Sigmoid colon (tissue), 6 donors: ENCODE measurements at regions not wholly inside any gene's neighbourhood (a gene's known extent, or its start where the extent isn't known, plus 50 kb on each side); places are given as distances from the start of the nearest gene placed in this dataset.

ENCODE experiments used
- DNase-seq: peaks from one replicate; pipeline ENCODE4 v3.0.0-alpha.2; 2019
- H3K27ac ChIP-seq, 4 donors: fragments of 200-600 bp; sonication (generic); one replicate each; pipeline ENCODE4 v1.5.1; 2016 to 2019; ENCODE audit warnings: mild to moderate bottlenecking in 1 of 4
- H3K27me3 ChIP-seq, 3 donors: fragments of 200-600 bp; sonication (generic); one replicate each; pipeline ENCODE4 v1.5.1; 2019; ENCODE audit warnings: mild to moderate bottlenecking in 1 of 3
- H3K36me3 ChIP-seq, 4 donors: fragments of 200-600 bp; sonication (generic); one replicate each; pipeline ENCODE4 v1.5.1; 2016 to 2019
- H3K4me1 ChIP-seq, 4 donors: fragments of 200-600 bp; sonication (generic); one replicate each; pipeline ENCODE4 v1.5.1; 2017 to 2019
- H3K4me3 ChIP-seq, 4 donors: fragments of 200-600 bp; sonication (generic); one replicate each; pipeline ENCODE4 v1.5.1; 2017 to 2019; ENCODE audit warnings: mild to moderate bottlenecking in 2 of 4, moderate library complexity in 1 of 4
- H3K9me3 ChIP-seq, 4 donors: fragments of 200-600 bp in 3 of 4; sonication (generic) in 3 of 4; one replicate each; pipeline versions ENCODE4 v1.5.1 to v1.6.1; 2013 to 2019
- EP300 ChIP-seq, 4 donors: sonication (generic); formaldehyde crosslinking; IDR thresholded peaks; one replicate each; pipeline ENCODE4 v1.6.1; 2017; ENCODE audit warnings: antibody characterized with exemption in 4 of 4
- POLR2A ChIP-seq, 2 donors: fragments of 450-650 bp; IDR thresholded peaks; one replicate each; pipeline ENCODE4 v1.6.1; 2016; ENCODE audit warnings: antibody characterized with exemption in 2 of 2, mild to moderate bottlenecking in 2 of 2, moderate library complexity in 2 of 2
- POLR2AphosphoS5 ChIP-seq, 4 donors: sonication (generic); formaldehyde crosslinking; IDR thresholded peaks; one replicate each; pipeline ENCODE4 v1.6.1; 2017; ENCODE audit warnings: antibody characterized with exemption in 4 of 4
- WGBS, 2 donors: extraction: QIAGEN DNeasy Blood & Tissue Kit; methylation state at CpG; one replicate each; pipeline ENCODE4 v1.1.7; 2013; 5-methylcytosine and 5-hydroxymethylcytosine counted together
- intact Hi-C: fragments of 100-400 bp; cut with DNase I; formaldehyde crosslinking; loops from one replicate; pipeline ENCODE4 v1.15.1; 2023
- TF ChIP-seq, protein P1 (sequence below), 4 experiments: fragments of 450-650 bp in 3 of 4; fragments of 200-600 bp in 1 of 4; IDR thresholded peaks; one replicate each; pipeline ENCODE4 v1.5.1; 2016 to 2019; ENCODE audit warnings: antibody characterized with exemption in 4 of 4, mild to moderate bottlenecking in 3 of 4, moderate library complexity in 2 of 4
- donor health status: healthy with polysubstance abuse.
- donor health status: healthy.

DNA sequence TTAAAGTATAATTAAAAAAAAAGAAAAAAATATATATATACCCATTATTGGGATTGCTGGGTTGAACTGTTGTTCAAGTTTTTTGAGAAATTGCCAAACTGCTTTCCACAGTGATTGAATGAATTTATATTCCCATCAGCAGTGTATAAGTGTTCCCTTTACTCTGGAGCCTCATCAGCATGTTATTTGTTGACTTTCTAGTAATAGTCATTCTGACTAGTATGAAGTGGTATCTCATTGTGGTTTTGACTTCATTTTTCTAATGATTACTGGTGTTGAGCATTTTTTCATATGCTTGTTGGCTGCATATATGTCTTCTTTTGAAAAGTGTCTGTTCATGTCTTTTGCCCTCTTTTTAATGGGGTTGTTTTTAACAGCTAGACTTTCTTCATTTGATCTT lies 1260.8 kb upstream of the GJE1 start:
- intact Hi-C loops: no loop called here
- TF ChIP-seq EP300 (IDR thresholded peaks at IDR 0.05) (no peak), POLR2AphosphoS5 (IDR thresholded peaks at IDR 0.05) (no peak), POLR2A (IDR thresholded peaks at IDR 0.05) (no peak)
- TF ChIP-seq, protein P1, sequence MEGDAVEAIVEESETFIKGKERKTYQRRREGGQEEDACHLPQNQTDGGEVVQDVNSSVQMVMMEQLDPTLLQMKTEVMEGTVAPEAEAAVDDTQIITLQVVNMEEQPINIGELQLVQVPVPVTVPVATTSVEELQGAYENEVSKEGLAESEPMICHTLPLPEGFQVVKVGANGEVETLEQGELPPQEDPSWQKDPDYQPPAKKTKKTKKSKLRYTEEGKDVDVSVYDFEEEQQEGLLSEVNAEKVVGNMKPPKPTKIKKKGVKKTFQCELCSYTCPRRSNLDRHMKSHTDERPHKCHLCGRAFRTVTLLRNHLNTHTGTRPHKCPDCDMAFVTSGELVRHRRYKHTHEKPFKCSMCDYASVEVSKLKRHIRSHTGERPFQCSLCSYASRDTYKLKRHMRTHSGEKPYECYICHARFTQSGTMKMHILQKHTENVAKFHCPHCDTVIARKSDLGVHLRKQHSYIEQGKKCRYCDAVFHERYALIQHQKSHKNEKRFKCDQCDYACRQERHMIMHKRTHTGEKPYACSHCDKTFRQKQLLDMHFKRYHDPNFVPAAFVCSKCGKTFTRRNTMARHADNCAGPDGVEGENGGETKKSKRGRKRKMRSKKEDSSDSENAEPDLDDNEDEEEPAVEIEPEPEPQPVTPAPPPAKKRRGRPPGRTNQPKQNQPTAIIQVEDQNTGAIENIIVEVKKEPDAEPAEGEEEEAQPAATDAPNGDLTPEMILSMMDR (IDR thresholded peaks at IDR 0.05): no peak
- DNase-seq: no peak

GRCh38 chr6:140867336-140867735 lies 1265.4 kb upstream of the GJE1 start:
- DNase-seq: no peak
- Histone ChIP-seq H3K9me3 (no peaks in the 10 kb centered on the region), H3K4me1 (no peaks in the 10 kb centered on the region), H3K27me3 (no peaks in the 10 kb centered on the region), H3K4me3 (no peak overlapping the region), H3K36me3 (no peaks in the 10 kb centered on the region), H3K27ac (no peak overlapping the region)
- TF ChIP-seq, protein P1 (IDR thresholded peaks at IDR 0.05): no peak
- intact Hi-C loops: no loop called here

More for the DNA sequence above, 1260.8 kb upstream of the GJE1 start:
- H3K27me3 ChIP-seq: no peaks in the 10 kb centered on the region
- no peaks in the 10 kb centered on the region for H3K4me1 ChIP-seq
- no peaks in the 10 kb centered on the region for H3K36me3 ChIP-seq
- peaks cover 0 to 3% (median 0%) of the 10 kb centered on the region in 4 donors for H3K9me3 ChIP-seq
- no peak overlapping the region for H3K27ac ChIP-seq
- no peak overlapping the region for H3K4me3 ChIP-seq

DNA sequence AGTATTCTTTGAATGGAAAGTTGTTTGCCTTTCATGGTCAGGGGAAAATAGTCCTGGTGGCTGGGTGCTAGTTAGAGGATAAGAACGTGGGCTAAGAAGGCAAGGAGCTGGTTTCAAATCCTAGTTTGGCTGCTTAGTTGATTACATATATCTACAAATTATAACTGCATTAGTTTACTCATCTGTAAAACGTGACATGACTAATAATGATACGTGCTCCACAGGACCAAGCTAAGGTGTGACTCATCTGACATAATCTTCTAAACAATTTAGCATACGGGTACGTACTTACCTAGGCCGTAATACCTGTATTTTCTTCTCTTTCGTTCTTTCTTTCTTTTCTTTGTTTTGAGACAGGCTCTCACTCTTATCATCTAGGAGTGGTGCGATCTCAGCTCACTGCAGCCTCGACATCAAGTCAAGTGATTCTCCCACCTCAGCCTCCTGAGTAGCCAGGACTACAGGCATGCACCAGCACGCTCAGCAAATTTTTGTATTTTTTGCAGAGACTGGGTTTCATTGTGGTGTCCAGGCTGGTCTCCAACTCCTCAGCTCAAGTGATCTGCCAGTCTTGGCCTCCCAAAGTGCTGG lies 1274.2 kb upstream of the GJE1 start:
- intact Hi-C loops: no loop called here
- TF ChIP-seq, protein P1 (IDR thresholded peaks at IDR 0.05): no peak
- TF ChIP-seq POLR2A (IDR thresholded peaks at IDR 0.05) (no peak), EP300 (IDR thresholded peaks at IDR 0.05) (no peak), POLR2AphosphoS5 (IDR thresholded peaks at IDR 0.05) (no peak)
- H3K27ac ChIP-seq: peak overlapping the region in 3 of 4 donors; percentile 10 to 42 (median 34)
- no peaks in the 10 kb centered on the region for H3K27me3 ChIP-seq
- no peaks in the 10 kb centered on the region for H3K9me3 ChIP-seq
- no peak for DNase-seq
- no peak overlapping the region for H3K4me3 ChIP-seq
- WGBS, 2 donors: 81 to 82% methylated on average over 10 of the region's 10 CpGs
- peaks cover 0 to 29% (median 15%) of the 10 kb centered on the region in 4 donors for H3K4me1 ChIP-seq
- H3K36me3 ChIP-seq: no peaks in the 10 kb centered on the region

DNA sequence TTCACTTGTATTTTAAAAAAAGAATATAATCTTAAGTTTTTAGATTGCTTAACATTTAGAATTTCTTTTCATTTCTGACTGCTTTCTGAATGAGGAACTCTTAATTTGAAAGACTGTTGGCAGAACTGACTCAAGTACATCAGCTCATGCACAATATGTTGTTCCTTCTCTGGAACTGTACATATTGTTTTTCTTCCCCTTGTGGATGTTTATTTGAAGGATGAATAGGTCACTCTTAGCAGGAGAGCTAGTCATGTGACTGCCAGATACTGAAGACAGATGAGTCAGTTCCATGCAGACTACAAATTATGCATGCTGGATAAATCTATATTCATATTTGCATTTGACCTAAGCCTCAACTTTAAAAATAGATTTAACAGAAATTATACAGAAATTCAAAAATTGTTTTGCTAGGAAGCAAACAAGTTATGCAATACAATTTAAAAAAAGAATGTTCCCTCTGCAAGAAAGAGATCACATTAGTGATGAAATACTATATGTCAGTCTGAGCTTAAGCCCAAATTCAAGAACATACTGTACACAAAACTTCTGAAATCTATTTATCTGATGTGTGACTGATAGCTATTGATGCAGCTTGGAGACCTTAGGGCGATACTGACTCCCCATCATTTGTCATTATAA lies 1274.9 kb upstream of the GJE1 start:
- intact Hi-C loops: no loop called here
- Histone ChIP-seq H3K36me3 (no peaks in the 10 kb centered on the region), H3K9me3 (no peaks in the 10 kb centered on the region), H3K4me3 (no peak overlapping the region), H3K27ac (peak overlapping the region; percentile 10 to 42 (median 33)), H3K4me1 (peaks cover 0 to 31% (median 15%) of the 10 kb centered on the region in 4 donors), H3K27me3 (no peaks in the 10 kb centered on the region)
- TF ChIP-seq EP300 (IDR thresholded peaks at IDR 0.05) (peak in 3 of 4 donors; percentile 23 to 57 (median 43)), POLR2AphosphoS5 (IDR thresholded peaks at IDR 0.05) (peak in 2 of 4 donors; percentile 42 to 49), POLR2A (IDR thresholded peaks at IDR 0.05) (no peak)
- TF ChIP-seq, protein P1 (IDR thresholded peaks at IDR 0.05): no peak
- WGBS, 2 donors: 75 to 80% methylated on average over 1 of the region's 1 CpG
- DNase-seq: no peak

DNA sequence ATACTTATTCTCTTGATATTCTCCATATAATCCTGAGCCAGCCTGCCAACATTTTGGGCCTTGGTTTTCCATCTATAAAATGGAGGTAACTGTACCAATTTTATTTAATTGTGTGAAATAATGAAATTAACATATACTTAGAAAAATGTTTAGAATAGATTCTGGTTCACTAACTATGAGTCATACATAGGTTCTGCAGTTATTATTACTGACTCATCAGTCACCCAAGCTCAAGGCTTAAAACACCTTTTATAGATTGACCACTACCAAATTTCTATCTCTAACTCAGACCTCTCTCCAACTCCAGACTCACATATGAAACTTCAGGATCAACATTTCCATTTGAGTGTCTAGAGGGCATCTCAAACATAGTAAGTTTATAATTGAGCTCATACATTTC lies 1277.2 kb upstream of the GJE1 start:
- Histone ChIP-seq H3K27ac (no peak overlapping the region), H3K4me3 (no peak overlapping the region), H3K36me3 (no peaks in the 10 kb centered on the region), H3K27me3 (no peaks in the 10 kb centered on the region), H3K4me1 (peaks cover 0 to 31% (median 15%) of the 10 kb centered on the region in 4 donors), H3K9me3 (no peaks in the 10 kb centered on the region)
- intact Hi-C loops: no loop called here
- TF ChIP-seq, protein P1 (IDR thresholded peaks at IDR 0.05): no peak
- TF ChIP-seq POLR2A (IDR thresholded peaks at IDR 0.05): no peak
- TF ChIP-seq EP300 (IDR thresholded peaks at IDR 0.05): no peak
- TF ChIP-seq POLR2AphosphoS5 (IDR thresholded peaks at IDR 0.05): no peak
- DNase-seq: no peak
